HT-29 (cell line): ENCODE measurements at regions not wholly inside any gene's neighbourhood (a gene's known extent, or its start where the extent isn't known, plus 50 kb on each side); places are given as distances from the start of the nearest gene placed in this dataset.
"Not testable (repeated sequence)": the region's sequence is repeated elsewhere in the genome, so short reads cannot be mapped to it uniquely, and the experiment has no call there.

ENCODE experiments used
- DNase-seq: peaks from one replicate; pipeline ENCODE4 v3.0.0-alpha.2; 2015; ENCODE audit warnings: low spot score

DNA sequence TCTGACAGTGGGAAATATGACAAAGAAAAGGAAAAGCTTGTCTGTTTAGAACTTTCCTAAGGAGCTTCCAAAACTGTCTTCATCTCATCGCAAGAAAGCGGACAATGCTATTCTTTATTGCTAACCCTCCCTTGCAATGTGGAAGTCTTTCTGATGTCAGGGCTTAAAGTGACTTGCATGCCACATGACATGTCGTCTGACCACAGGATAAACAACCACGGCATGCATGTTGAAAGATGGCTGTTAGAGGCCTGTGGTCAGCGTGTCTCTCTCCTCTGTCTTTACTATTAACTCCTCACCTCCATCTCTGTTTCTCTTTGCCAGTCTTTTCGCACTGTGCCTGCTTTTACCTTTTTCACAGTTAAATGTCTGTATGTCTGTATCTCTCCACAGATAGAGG, 389.8 kb downstream of the LNPK start:
- no peak for DNase-seq

GRCh38 chr2:175606010-175606841, 395.8 kb downstream of the LNPK start:
- peak; percentile 22 for DNase-seq

GRCh38 chr2:175605640-175606009, 396.4 kb downstream of the LNPK start:
- no peak for DNase-seq

GRCh38 chr2:175601969-175602368, 400.1 kb downstream of the LNPK start:
- no peak for DNase-seq

- peak; percentile 5 for DNase-seq
Observed at GRCh38 chr2:175599966-175600831, 401.9 kb downstream of the LNPK start.

DNA sequence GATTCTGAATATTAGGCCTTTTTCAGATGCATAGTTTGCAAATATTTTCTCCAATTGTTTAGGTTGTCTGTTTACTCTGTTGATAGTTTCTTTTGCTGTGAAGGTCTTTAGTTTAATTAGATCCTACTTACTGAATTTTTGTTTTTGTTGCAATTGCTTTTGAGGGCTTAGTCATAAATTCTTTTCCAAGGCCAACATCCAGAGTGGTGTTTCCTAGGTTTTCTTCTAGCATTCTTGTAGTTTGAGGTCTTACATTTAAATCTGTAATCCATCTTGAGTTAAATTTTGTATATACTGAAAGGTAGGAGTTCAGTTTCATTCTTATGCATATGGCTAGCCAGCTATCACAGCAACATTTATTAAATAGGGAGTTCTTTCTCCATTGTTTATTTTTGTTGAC, 404.8 kb downstream of the LNPK start:
- DNase-seq: no peak

DNA sequence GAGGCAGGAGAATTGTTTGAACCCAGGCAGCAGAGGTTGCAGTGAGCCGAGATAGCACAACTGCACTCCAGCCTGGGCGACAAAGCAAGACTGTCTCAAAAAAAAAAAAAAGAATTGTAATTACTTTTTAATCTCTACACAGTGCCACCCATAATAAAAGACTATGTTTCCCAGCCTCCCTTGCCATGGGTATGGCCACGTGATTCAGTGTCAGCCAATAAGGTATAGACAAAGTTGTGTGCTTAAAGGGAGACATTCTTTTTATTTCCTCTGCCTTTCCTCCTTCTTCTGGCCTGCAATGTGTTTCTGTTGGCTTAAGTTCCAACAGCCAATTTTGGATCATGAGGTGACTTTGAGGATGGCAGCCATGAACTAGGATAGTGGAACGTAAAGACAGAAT, 406.9 kb downstream of the LNPK start:
- no peak for DNase-seq

DNA sequence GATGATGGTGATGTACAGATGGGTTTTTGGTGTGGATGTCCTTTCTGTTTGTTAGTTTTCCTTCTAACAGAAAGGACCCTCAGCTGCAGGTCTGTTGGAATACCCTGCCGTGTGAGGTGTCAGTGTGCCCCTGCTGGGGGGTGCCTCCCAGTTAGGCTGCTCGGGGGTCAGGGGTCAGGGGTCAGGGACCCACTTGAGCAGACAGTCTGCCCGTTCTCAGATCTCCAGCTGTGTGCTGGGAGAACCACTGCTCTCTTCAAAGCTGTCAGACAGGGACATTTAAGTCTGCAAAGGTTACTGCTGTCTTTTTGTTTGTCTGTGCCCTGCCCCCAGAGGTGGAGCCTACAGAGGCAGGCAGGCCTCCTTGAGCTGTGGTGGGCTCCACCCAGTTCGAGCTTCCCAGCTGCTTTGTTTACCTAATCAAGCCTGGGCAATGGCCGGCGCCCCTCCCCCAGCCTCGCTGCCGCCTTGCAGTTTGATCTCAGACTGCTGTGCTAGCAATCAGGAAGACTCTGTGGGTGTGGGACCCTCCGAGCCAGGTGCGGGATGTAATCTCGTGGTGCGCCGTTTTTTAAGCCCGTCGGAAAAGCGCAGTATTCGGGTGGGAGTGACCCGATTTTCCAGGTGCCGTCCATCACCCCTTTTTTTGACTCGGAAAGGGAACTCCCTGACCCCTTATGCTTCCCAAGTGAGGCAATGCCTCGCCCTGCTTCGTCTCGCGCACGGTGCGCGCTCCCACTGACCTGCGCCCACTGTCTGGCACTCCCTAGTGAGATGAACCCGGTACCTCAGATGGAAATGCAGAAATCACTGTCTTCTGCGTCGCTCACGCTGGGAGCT, 408.2 kb downstream of the LNPK start:
- DNase-seq: not testable (repeated sequence)

- DNase-seq: not testable (repeated sequence)
Observed at GRCh38 chr2:175588213-175588612, 406.7 kb upstream of the ATP5MC3 start.

DNA sequence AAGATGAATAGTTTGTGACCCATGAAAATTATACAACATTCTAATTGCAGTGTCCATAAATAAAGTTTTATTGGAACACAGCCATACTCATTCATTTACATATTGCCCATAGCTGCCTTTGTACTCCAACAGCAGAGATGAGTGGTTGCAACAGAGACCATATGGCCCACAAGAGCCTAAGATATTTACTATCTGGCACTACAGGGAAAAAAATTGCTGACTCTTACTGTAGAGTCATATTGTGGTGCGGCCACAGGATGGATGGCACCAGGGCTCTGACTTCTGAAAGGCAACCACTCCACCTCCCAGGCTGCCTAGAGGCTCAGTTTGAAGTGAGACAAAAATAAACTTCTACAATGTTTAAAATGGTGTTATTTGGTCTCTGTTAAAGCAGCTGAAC, 404.0 kb upstream of the ATP5MC3 start:
- DNase-seq: no peak

- no peak for DNase-seq
Observed at GRCh38 chr2:175580652-175581051, 399.1 kb upstream of the ATP5MC3 start.

- DNase-seq: no peak
Observed at GRCh38 chr2:175579646-175580045, 398.1 kb upstream of the ATP5MC3 start.

DNA sequence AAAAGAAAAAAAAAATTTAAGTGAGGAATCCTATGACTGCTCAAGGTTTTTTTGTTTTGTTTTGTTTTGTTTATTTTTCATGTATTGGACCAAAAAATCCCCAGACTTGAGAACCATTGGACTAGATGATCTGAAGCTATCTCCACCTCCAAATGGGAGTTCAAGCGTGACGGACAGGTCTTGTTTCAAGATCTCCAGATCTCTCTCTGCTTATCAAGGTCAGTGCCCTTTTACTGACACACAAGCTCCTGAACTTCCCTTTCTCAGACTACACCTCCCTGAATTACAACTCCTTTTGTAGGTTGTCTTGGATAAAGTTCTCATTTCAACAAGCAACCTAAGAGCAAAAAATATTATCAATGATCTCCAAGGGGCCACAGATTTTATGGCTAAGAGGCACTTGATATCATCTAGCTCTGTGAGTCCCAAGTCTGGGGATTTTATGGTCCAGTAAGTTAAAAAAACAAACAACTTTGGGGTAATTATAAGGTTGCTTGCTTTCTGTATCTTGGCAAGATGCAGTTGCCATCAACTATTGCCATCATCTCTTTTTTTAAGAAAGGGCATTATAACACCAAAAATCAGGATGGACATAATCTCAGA, 396.0 kb upstream of the ATP5MC3 start:
- DNase-seq: no peak

- DNase-seq: no peak
Observed at GRCh38 chr2:175576875-175577274, 395.4 kb upstream of the ATP5MC3 start.

DNA sequence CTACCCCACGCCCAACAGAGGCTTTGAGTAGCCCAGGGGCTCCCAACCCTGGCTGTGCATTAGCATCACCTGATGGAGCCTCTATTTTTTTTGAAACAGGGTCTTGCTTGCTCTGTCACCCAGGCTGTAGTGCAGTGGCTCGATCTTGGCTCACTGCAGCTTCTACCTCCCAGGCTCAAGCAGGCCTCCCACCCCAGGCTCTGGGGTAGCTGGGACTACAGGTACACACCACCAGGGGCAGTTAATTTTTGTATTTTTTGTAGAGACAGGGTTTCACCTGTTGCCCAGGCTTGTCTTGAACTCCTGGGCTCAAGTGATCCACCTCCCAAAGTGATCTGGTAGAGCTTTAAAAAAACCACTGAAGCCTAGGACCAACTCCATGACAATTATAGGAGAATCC, 394.8 kb upstream of the ATP5MC3 start:
- DNase-seq: no peak

DNA sequence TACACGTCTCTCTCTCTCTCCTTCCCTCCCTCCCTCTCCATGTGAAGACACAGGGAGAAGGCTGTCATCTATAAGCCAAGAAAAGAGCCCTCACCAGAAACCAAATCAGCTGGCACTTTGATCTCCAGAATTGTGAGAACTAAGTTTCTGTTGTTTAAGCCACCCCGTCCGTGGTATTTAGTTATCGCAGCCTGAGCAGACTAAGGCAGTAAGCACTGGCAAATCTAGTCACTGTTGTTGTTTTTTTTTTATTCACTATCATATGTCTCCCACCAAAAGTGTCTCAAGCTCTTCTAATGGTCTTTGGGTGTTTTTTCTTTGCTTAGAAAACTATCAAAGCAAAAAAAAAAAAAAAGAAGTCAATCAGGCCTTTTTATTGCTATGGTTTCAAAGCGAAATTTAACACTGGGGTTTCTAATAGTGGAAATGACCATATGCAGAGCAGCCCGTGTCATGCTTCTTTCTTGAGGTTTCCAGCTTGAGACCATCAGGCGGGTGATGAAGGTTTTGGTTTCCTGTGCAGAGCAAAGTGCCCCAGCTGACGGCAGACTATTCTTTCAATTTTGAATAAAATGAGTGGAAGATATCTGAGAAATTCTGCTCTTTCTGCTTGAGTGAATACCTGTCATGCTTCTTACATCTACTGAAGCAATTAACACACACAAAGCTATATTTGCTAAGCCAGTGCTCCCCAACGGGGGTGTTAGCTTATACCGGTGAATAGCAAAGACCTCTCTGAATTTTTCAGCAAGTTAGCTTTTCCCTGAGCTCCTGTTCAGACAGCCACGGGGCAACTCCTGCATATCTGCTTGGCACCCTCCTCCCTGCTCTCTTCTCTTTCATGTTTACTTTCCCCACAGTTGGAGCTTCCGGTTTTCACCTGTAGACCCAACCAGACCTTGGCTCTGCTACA, 394.1 kb upstream of the ATP5MC3 start:
- DNase-seq: no peak

DNA sequence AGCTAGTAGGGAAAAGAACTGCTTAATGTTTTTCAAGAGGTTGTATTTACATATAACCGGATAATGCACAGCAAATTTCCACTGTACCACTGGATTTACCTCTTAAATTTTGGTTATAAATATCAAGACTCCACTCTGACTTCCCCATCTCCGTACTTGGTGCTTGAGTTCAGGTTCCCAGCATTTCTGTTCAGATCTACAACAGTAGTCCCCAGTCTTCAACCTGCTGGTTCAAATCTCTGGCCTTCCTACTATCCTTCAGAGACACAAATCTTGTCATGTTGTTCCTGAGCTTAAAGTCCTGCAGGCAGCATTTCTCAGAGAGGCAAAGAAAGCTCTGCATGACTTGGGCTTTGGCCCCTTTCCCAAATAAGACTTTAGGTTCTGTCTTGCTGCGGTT, 392.6 kb upstream of the ATP5MC3 start:
- DNase-seq: no peak

DNA sequence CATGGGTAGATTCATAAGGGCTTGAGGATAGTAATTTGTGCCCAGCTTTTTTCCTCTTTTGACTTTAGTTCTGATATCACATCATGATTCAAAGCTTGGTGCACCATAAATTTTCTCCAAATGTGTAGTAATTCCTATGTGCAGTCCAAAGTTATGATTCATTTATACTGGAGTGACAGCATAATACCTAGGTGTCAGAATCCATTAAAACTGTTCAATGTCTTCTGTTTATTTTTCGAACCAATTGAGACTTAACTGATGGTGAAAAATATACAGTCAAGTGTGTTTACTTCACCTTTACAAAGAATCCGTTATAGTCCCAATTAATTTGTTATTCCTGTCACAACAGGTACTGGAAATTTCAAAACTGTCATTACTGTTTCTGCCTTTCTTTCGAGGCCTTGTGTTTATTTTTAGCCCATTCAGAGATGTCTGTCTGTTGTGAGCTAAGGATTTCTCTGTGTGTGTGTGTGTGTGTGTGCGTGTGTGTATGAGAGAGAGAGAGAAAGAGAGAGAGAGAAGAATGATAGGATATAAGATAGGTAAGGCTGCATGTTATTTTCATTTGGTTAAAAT, 389.7 kb upstream of the ATP5MC3 start:
- DNase-seq: no peak

DNA sequence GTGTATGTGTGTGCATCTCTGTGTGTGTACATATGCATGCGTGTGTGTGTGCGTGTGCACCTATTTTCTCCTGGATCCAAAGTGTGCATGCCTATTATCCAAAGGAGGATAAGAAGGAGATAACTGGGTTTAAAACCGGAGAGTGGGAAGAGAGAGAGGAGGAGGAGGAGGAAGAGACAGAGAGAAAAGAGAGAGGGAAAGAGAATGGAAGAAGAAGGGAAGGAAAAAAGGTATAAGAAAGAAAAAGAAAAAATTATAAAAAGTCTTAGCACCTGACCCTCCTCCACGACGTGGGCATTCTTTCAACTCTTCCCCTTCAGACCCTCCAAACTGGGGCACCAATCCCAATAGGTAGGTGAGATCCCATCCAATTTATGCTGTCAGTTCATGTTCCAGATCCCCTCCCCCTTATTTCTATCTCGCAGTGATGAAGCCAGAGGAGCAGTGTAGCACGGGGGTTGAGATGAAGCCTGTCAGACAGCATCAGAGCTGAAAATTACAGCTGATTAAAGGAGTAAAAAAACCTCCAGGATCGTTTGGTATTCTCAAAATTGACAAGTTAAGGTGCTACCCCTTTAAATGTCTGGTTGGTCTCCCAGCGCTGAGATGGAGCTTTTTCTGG, 386.7 kb upstream of the ATP5MC3 start:
- no peak for DNase-seq
